ENCODE measurements at regions not wholly inside any gene's neighbourhood (a gene's known extent, or its start where the extent isn't known, plus 50 kb on each side); places are given as distances from the start of the nearest gene placed in this dataset.

- 93% methylated on average over 1 of the region's 1 CpG for WGBS
- no peak for DNase-seq (ENCODE audit: extremely low spot score)
- Histone ChIP-seq H3K4me3 (ENCODE audit: low read depth, low read length) (no peak overlapping the region), H3K4me1 (ENCODE audit: insufficient read depth) (no peaks in the 10 kb centered on the region), H3K36me3 (ENCODE audit: insufficient read depth) (no peaks in the 10 kb centered on the region), H3K27ac (ENCODE audit: low read depth) (no peak overlapping the region)
These were observed 194.2 kb downstream of the NHLRC3 start for GRCh38 chr13:39232401-39232980.

GRCh38 chr13:39232999-39233398 is 194.7 kb downstream of the NHLRC3 start:
- H3K36me3 ChIP-seq (ENCODE audit: insufficient read depth) = no peaks in the 10 kb centered on the region
- DNase-seq (ENCODE audit: extremely low spot score) = no peak

DNA sequence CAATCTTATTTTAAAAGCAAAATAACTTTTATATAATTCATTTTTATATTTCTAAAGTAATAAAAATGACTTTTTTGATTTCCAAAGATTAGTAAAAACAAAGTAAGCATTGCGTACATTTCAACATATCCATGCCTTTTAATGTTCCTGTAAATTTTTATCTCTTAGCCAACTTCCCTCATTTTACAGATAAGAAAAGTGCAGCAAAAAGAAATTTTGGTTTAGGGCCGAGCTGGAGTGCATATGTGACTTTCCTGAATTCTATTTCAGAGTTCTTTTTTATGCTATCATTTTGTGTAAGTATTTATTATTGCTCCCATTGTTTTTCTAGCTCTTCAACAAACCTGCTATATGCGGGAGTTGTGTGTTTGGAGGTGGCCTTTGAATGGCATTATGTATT is 195.3 kb downstream of the NHLRC3 start:
- WGBS = 75% methylated on average over 3 of the region's 3 CpGs
- Histone ChIP-seq H3K4me1 (ENCODE audit: insufficient read depth) (no peaks in the 10 kb centered on the region), H3K27ac (ENCODE audit: low read depth) (no peak overlapping the region), H3K4me3 (ENCODE audit: low read depth, low read length) (no peak overlapping the region), H3K36me3 (ENCODE audit: insufficient read depth) (no peaks in the 10 kb centered on the region)
- no peak for DNase-seq (ENCODE audit: extremely low spot score)

More at GRCh38 chr13:39232999-39233398, 194.7 kb downstream of the NHLRC3 start:
- no peaks in the 10 kb centered on the region for H3K4me1 ChIP-seq (ENCODE audit: insufficient read depth)
- H3K4me3 ChIP-seq (ENCODE audit: low read depth, low read length) = no peak overlapping the region
- H3K27ac ChIP-seq (ENCODE audit: low read depth) = no peak overlapping the region

DNA sequence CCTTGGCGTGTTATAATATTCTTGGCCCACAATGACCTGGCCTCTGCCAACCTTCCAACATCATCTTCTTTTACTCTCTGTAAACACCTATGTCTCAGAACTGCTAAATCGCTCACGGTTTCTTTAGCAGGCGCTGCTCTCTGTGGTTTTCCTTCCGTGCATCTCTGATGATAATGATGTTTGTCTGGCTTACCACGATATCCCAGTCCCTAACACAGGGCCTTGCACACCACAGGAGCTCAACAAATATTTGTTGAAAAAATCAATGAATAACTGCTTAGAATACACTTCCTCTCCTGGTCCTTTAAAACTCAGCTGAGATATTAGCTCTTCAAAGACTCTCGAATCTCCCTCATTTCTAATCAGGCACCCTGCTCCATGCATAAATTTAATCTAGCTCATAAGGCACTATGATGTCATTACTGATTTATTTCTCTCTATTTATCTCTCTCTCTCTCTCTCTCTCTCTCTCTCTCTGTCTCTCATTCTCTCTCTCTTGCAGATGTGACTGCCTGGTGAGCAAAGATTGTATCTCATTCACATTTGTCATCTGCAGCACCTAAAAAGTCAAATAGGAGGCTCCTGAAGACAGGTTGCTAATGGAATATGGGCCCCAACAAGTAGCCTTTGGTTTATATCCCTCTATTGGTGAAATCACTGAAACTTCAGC is 206.4 kb downstream of the NHLRC3 start:
- Histone ChIP-seq H3K4me1 (ENCODE audit: insufficient read depth) (no peaks in the 10 kb centered on the region), H3K4me3 (ENCODE audit: low read depth, low read length) (no peak overlapping the region), H3K27ac (ENCODE audit: low read depth) (no peak overlapping the region), H3K36me3 (ENCODE audit: insufficient read depth) (no peaks in the 10 kb centered on the region)
- 88% methylated on average over 7 of the region's 7 CpGs for WGBS
- DNase-seq (ENCODE audit: extremely low spot score) = no peak

GRCh38 chr13:39245688-39246087 is 207.4 kb downstream of the NHLRC3 start:
- Histone ChIP-seq H3K4me1 (ENCODE audit: insufficient read depth) (no peaks in the 10 kb centered on the region), H3K27ac (ENCODE audit: low read depth) (no peak overlapping the region), H3K4me3 (ENCODE audit: low read depth, low read length) (no peak overlapping the region), H3K36me3 (ENCODE audit: insufficient read depth) (no peaks in the 10 kb centered on the region)
- no peak for DNase-seq (ENCODE audit: extremely low spot score)
- 77% methylated on average over 4 of the region's 4 CpGs for WGBS

DNA sequence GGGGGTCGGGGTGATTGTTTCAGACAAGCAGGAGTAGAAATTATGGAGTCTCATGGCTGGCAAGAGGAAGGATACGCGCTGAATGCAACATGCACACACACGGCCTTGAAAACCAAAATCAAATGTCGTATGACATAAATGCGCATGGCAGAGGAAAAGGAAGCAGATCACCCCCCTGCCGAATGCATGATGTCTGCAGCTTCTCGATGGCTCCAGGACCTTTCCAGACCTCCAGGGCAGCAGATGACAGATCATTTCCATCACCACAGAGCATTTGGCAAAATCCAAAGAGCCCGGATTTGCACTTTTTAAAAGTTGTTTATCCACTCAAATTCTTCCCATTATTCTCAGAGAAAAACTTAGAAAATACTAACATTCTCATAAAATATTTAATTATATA is 211.7 kb downstream of the NHLRC3 start:
- no peaks in the 10 kb centered on the region for H3K36me3 ChIP-seq (ENCODE audit: insufficient read depth)
- H3K27ac ChIP-seq (ENCODE audit: low read depth) = no peak overlapping the region
- DNase-seq (ENCODE audit: extremely low spot score) = no peak
- no peaks in the 10 kb centered on the region for H3K4me1 ChIP-seq (ENCODE audit: insufficient read depth)
- H3K4me3 ChIP-seq (ENCODE audit: low read depth, low read length) = no peak overlapping the region
- 75% methylated on average over 9 of the region's 9 CpGs for WGBS

DNA sequence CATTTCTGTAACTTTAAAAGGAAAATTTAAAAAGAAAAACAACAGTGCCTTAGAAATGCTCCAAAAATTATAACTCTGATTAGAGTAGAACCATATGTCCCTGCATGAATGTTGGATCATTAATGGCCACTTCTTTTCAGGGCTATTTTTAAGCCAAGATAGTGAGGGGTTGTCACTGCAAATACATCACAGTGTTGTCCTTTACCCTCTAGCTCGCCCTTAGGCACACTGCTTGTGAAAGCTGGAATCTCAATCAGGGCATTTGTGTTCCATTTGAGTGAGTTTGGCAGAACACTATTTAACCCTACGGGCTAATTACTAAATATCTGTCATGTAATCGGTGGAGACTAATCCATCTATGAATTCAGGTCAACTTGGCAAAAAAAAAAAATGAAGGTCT is 212.2 kb downstream of the NHLRC3 start:
- WGBS = 69% methylated on average over 3 of the region's 3 CpGs

GRCh38 chr13:39251340-39251739 is 213.1 kb downstream of the NHLRC3 start:
- Histone ChIP-seq H3K4me1 (ENCODE audit: insufficient read depth) (no peaks in the 10 kb centered on the region), H3K27ac (ENCODE audit: low read depth) (no peak overlapping the region), H3K4me3 (ENCODE audit: low read depth, low read length) (no peak overlapping the region), H3K36me3 (ENCODE audit: insufficient read depth) (no peaks in the 10 kb centered on the region)
- WGBS = 97% methylated on average over 8 of the region's 8 CpGs
- DNase-seq (ENCODE audit: extremely low spot score) = no peak

More for the DNA sequence above, 212.2 kb downstream of the NHLRC3 start:
- no peaks in the 10 kb centered on the region for H3K4me1 ChIP-seq (ENCODE audit: insufficient read depth)
- no peak overlapping the region for H3K4me3 ChIP-seq (ENCODE audit: low read depth, low read length)
- no peak for DNase-seq (ENCODE audit: extremely low spot score)
- no peak overlapping the region for H3K27ac ChIP-seq (ENCODE audit: low read depth)
- H3K36me3 ChIP-seq (ENCODE audit: insufficient read depth) = no peaks in the 10 kb centered on the region

DNA sequence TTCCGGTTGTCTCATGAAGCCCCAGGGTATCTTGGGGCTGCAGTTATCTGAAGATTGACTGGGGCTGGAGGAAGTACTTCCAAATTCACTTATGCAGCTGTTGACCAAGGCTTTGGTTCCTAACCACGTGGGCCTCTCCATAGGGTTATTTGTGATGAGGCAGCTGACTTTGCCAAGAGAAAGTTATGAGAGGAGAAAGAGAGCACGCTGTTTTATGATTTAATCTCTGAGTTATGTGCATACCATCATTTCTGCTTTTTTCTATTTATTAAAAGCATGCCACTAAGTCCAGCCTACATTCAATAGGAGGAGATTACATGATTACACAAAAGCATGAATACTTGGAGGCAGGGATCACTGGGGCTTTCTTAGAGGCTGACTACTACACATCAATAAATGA is 215.5 kb downstream of the NHLRC3 start:
- no peak for DNase-seq (ENCODE audit: extremely low spot score)
- H3K36me3 ChIP-seq (ENCODE audit: insufficient read depth) = no peaks in the 10 kb centered on the region
- 38% methylated on average over 3 of the region's 3 CpGs for WGBS

DNA sequence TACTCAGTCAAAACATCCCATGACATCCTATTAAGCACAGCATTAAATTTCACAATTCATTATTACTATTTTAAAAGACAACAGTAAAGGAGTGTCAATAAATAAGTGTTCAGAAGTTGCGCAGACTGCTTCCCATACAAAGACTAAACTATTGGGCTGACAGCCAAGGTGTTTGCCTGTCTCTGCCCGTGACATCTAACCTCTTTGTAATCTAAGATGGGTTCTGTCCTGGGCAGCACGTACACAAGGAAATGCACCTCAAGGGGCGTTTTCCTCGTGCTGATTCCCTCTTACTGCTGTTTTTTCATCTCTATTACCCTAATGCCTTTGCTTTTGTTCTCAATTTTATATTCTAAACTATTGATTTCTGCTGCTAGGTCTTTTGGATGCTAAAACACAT is 216.3 kb downstream of the NHLRC3 start:
- WGBS = 68% methylated on average over 5 of the region's 5 CpGs
- no peak for DNase-seq (ENCODE audit: extremely low spot score)
- Histone ChIP-seq H3K36me3 (ENCODE audit: insufficient read depth) (no peaks in the 10 kb centered on the region), H3K4me1 (ENCODE audit: insufficient read depth) (no peaks in the 10 kb centered on the region), H3K27ac (ENCODE audit: low read depth) (no peak overlapping the region), H3K4me3 (ENCODE audit: low read depth, low read length) (no peak overlapping the region)

More for the DNA sequence above, 215.5 kb downstream of the NHLRC3 start:
- Histone ChIP-seq H3K4me3 (ENCODE audit: low read depth, low read length) (no peak overlapping the region), H3K27ac (ENCODE audit: low read depth) (no peak overlapping the region), H3K4me1 (ENCODE audit: insufficient read depth) (no peaks in the 10 kb centered on the region)

- no peak for DNase-seq (ENCODE audit: extremely low spot score)
- WGBS = 89% methylated on average over 3 of the region's 3 CpGs
- Histone ChIP-seq H3K36me3 (ENCODE audit: insufficient read depth) (no peaks in the 10 kb centered on the region), H3K4me3 (ENCODE audit: low read depth, low read length) (no peak overlapping the region), H3K4me1 (ENCODE audit: insufficient read depth) (no peaks in the 10 kb centered on the region), H3K27ac (ENCODE audit: low read depth) (no peak overlapping the region)
These were observed 219.4 kb downstream of the NHLRC3 start for GRCh38 chr13:39257642-39258041.

- H3K4me3 ChIP-seq (ENCODE audit: low read depth, low read length) = no peak overlapping the region
- no peaks in the 10 kb centered on the region for H3K4me1 ChIP-seq (ENCODE audit: insufficient read depth)
- no peak overlapping the region for H3K27ac ChIP-seq (ENCODE audit: low read depth)
- no peak for DNase-seq (ENCODE audit: extremely low spot score)
- WGBS = 40% methylated on average over 2 of the region's 2 CpGs
- no peaks in the 10 kb centered on the region for H3K36me3 ChIP-seq (ENCODE audit: insufficient read depth)
These were observed 221.3 kb downstream of the NHLRC3 start for GRCh38 chr13:39259371-39260140.

DNA sequence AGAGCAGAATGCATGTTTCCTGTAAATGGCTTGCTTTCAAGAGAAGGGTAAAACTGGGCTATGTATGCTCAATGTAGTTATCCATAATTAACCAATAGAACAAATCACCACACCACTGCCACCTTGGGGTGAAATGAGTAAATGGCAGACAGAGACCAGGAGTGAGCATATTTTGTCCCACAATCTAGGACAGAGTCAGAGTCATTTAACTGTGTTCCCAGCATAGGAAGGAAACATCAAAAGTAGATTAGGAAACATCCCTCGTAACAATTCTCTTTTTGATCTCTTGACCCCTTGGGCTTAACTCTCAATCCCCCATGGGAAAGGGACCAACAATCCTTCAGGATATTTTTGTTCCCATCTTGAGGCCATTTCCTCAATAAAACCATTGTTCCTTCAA is 224.8 kb downstream of the NHLRC3 start:
- Histone ChIP-seq H3K36me3 (ENCODE audit: insufficient read depth) (no peaks in the 10 kb centered on the region), H3K27ac (ENCODE audit: low read depth) (no peak overlapping the region), H3K4me3 (ENCODE audit: low read depth, low read length) (no peak overlapping the region), H3K4me1 (ENCODE audit: insufficient read depth) (no peaks in the 10 kb centered on the region)
- peak; percentile 25 for DNase-seq (ENCODE audit: extremely low spot score)
- WGBS = 6% methylated on average over 1 of the region's 1 CpG

DNA sequence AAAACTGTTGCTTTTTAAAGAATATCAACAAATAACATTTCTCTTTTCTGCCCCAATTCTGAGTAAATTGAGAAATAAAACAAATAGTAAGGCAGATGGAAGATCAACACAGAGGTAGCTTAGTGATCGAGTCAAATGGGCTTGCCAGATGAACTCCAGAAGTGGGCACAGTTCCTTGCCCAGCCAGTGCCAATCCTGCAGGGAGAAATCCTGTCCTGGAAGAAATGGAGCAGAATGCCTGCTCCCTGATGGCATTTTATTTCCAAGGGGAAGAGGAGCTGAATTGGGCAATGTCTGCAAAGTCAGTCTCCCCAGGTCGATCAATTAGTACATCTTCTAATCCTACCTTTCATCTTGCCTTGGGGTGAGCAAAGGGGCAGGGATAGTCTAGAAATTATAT is 225.3 kb downstream of the NHLRC3 start:
- H3K4me1 ChIP-seq (ENCODE audit: insufficient read depth) = no peaks in the 10 kb centered on the region
- no peaks in the 10 kb centered on the region for H3K36me3 ChIP-seq (ENCODE audit: insufficient read depth)
- DNase-seq (ENCODE audit: extremely low spot score) = no peak
- no peak overlapping the region for H3K4me3 ChIP-seq (ENCODE audit: low read depth, low read length)
- no peak overlapping the region for H3K27ac ChIP-seq (ENCODE audit: low read depth)
- 33% methylated on average over 2 of the region's 2 CpGs for WGBS

All from urinary bladder (tissue), 3 donors.